Retinal pigment epithelial cell (primary cell): ENCODE measurements at regions not wholly inside any gene's neighbourhood (a gene's known extent, or its start where the extent isn't known, plus 50 kb on each side); places are given as distances from the start of the nearest gene placed in this dataset.

Experiments
- DNase-seq: peaks from one replicate; pipeline ENCODE4 v3.0.0-alpha.2; 2010; ENCODE audit warnings: low read depth
- H3K4me3 ChIP-seq: 2 replicates; pipeline ENCODE4 v1.5.1; 2011; ENCODE audit warnings: mild to moderate bottlenecking, low read length, control low read depth, moderate library complexity
- TF ChIP-seq, protein P1 (sequence below): conservative IDR thresholded peaks from 2 replicates; pipeline ENCODE4 v1.5.1; 2011; ENCODE audit warnings: low read depth, low read length, control low read depth, inconsistent platforms

DNA sequence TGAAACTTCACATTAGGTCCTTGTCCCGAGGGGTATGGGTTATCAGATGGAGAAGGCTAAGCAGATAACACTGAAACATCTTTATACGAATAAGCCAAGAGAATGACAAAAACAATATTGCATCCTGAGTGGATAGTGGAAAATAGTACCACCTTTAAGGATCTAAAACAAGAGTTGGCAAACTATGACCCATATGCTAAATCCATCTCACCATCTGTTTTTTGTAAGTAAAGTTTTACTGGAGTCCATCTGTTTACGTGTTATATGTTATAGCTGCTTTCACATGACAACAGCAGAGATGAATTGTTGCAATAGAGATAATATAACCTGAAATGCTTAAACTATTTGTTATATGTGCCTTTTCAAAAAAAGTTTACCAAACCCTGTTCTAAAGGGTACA lies 76.1 kb upstream of the TRDN start:
- no peak overlapping the region for H3K4me3 ChIP-seq
- no peak for DNase-seq
- TF ChIP-seq, protein P1, sequence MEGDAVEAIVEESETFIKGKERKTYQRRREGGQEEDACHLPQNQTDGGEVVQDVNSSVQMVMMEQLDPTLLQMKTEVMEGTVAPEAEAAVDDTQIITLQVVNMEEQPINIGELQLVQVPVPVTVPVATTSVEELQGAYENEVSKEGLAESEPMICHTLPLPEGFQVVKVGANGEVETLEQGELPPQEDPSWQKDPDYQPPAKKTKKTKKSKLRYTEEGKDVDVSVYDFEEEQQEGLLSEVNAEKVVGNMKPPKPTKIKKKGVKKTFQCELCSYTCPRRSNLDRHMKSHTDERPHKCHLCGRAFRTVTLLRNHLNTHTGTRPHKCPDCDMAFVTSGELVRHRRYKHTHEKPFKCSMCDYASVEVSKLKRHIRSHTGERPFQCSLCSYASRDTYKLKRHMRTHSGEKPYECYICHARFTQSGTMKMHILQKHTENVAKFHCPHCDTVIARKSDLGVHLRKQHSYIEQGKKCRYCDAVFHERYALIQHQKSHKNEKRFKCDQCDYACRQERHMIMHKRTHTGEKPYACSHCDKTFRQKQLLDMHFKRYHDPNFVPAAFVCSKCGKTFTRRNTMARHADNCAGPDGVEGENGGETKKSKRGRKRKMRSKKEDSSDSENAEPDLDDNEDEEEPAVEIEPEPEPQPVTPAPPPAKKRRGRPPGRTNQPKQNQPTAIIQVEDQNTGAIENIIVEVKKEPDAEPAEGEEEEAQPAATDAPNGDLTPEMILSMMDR, result no peak

- TF ChIP-seq, protein P1, result no peak
- no peak for DNase-seq
- H3K4me3 ChIP-seq, result no peak overlapping the region
Measured at GRCh38 chr6:123702943-123703342, 66.2 kb upstream of the TRDN start.

- TF ChIP-seq, protein P1, result no peak
- no peak for DNase-seq
- no peak overlapping the region for H3K4me3 ChIP-seq
Measured at GRCh38 chr6:123687864-123688263, 51.1 kb upstream of the TRDN start.
